ENCODE measurements at regions not wholly inside any gene's neighbourhood (a gene's known extent, or its start where the extent isn't known, plus 50 kb on each side); places are given as distances from the start of the nearest gene placed in this dataset.

GRCh38 chr11:119933584-119933983, 204.3 kb downstream of the TRIM29 start:
- no peak overlapping the region for H2AFZ ChIP-seq (ENCODE audit: low read depth, low read length)
- H3K36me3 ChIP-seq (replicated peaks; ENCODE audit: low read depth, low read length) = no peaks in the 10 kb centered on the region
- no peaks in the 10 kb centered on the region for H3K79me2 ChIP-seq (ENCODE audit: low read length)
- no peak overlapping the region for H3K9ac ChIP-seq (ENCODE audit: low read length)
- no peak overlapping the region for H3K4me3 ChIP-seq (ENCODE audit: low read length)
- H3K4me1 ChIP-seq (ENCODE audit: low read length) = no peaks in the 10 kb centered on the region
- no peak for TF ChIP-seq CTCF (IDR thresholded peaks at IDR 0.05; ENCODE audit: low read depth, low read length)
- no peak for TF ChIP-seq EZH2phosphoT487 (IDR thresholded peaks at IDR 0.05; ENCODE audit: low read depth)
- peaks cover 50% of the 10 kb centered on the region for H3K27me3 ChIP-seq (ENCODE audit: low read depth, low read length)
- no peaks in the 10 kb centered on the region for H4K20me1 ChIP-seq (ENCODE audit: insufficient read depth, low read length)
- no peak overlapping the region for H3K4me2 ChIP-seq (ENCODE audit: low read length)
- H3K9me3 ChIP-seq (ENCODE audit: insufficient read depth, low read length) = no peaks in the 10 kb centered on the region
- H3K27ac ChIP-seq (ENCODE audit: low read length) = no peak overlapping the region

- no peaks in the 10 kb centered on the region for H4K20me1 ChIP-seq (ENCODE audit: insufficient read depth, low read length)
- no peak overlapping the region for H3K4me3 ChIP-seq (ENCODE audit: low read length)
- H3K27ac ChIP-seq (ENCODE audit: low read length) = no peak overlapping the region
- H3K36me3 ChIP-seq (replicated peaks; ENCODE audit: low read depth, low read length) = no peaks in the 10 kb centered on the region
- no peak overlapping the region for H3K9ac ChIP-seq (ENCODE audit: low read length)
- peaks cover 55% of the 10 kb centered on the region for H3K27me3 ChIP-seq (ENCODE audit: low read depth, low read length)
- no peaks in the 10 kb centered on the region for H3K9me3 ChIP-seq (ENCODE audit: insufficient read depth, low read length)
- no peaks in the 10 kb centered on the region for H3K4me1 ChIP-seq (ENCODE audit: low read length)
- H3K79me2 ChIP-seq (ENCODE audit: low read length) = no peaks in the 10 kb centered on the region
- H3K4me2 ChIP-seq (ENCODE audit: low read length) = no peak overlapping the region
- H2AFZ ChIP-seq (ENCODE audit: low read depth, low read length) = no peak overlapping the region
- TF ChIP-seq EZH2phosphoT487 (IDR thresholded peaks at IDR 0.05; ENCODE audit: low read depth) (no peak), CTCF (IDR thresholded peaks at IDR 0.05; ENCODE audit: low read depth, low read length) (no peak)
Observed at GRCh38 chr11:119932828-119933562, 204.0 kb upstream of the NECTIN1 start.

- peaks cover 72% of the 10 kb centered on the region for H3K27me3 ChIP-seq (ENCODE audit: low read depth, low read length)
- no peak overlapping the region for H3K4me3 ChIP-seq (ENCODE audit: low read length)
- no peaks in the 10 kb centered on the region for H4K20me1 ChIP-seq (ENCODE audit: insufficient read depth, low read length)
- H3K27ac ChIP-seq (ENCODE audit: low read length) = no peak overlapping the region
- TF ChIP-seq CTCF (IDR thresholded peaks at IDR 0.05; ENCODE audit: low read depth, low read length) = no peak
- no peak for TF ChIP-seq EZH2phosphoT487 (IDR thresholded peaks at IDR 0.05; ENCODE audit: low read depth)
- H3K9ac ChIP-seq (ENCODE audit: low read length) = no peak overlapping the region
- no peak overlapping the region for H2AFZ ChIP-seq (ENCODE audit: low read depth, low read length)
- no peak overlapping the region for H3K4me2 ChIP-seq (ENCODE audit: low read length)
- H3K36me3 ChIP-seq (replicated peaks; ENCODE audit: low read depth, low read length) = no peaks in the 10 kb centered on the region
- no peaks in the 10 kb centered on the region for H3K79me2 ChIP-seq (ENCODE audit: low read length)
- no peaks in the 10 kb centered on the region for H3K9me3 ChIP-seq (ENCODE audit: insufficient read depth, low read length)
- no peaks in the 10 kb centered on the region for H3K4me1 ChIP-seq (ENCODE audit: low read length)
Observed at GRCh38 chr11:119928047-119928446, 199.0 kb upstream of the NECTIN1 start.

GRCh38 chr11:119924017-119924416, 195.0 kb upstream of the NECTIN1 start:
- TF ChIP-seq CTCF (IDR thresholded peaks at IDR 0.05; ENCODE audit: low read depth, low read length) (no peak), EZH2phosphoT487 (IDR thresholded peaks at IDR 0.05; ENCODE audit: low read depth) (no peak)
- Histone ChIP-seq H3K36me3 (replicated peaks; ENCODE audit: low read depth, low read length) (no peaks in the 10 kb centered on the region), H3K4me1 (ENCODE audit: low read length) (no peaks in the 10 kb centered on the region), H3K9me3 (ENCODE audit: insufficient read depth, low read length) (no peaks in the 10 kb centered on the region), H3K27ac (ENCODE audit: low read length) (no peak overlapping the region), H3K79me2 (ENCODE audit: low read length) (no peaks in the 10 kb centered on the region), H3K4me3 (ENCODE audit: low read length) (no peak overlapping the region), H3K27me3 (ENCODE audit: low read depth, low read length) (peaks cover 70% of the 10 kb centered on the region), H3K4me2 (ENCODE audit: low read length) (no peak overlapping the region), H2AFZ (ENCODE audit: low read depth, low read length) (no peak overlapping the region), H4K20me1 (ENCODE audit: insufficient read depth, low read length) (no peaks in the 10 kb centered on the region), H3K9ac (ENCODE audit: low read length) (no peak overlapping the region)
